Amygdala (tissue), 56 donors: ENCODE measurements at regions not wholly inside any gene's neighbourhood (a gene's known extent, or its start where the extent isn't known, plus 50 kb on each side); places are given as distances from the start of the nearest gene placed in this dataset.

Source experiments
- DNase-seq, 56 donors: peaks; one replicate each; lab custom pipeline; 2025; lab: John Stamatoyannopoulos, UW

GRCh38 chr2:41933585-41934320 is 114.1 kb upstream of the PKDCC start:
- no peak for DNase-seq

- DNase-seq: no peak
Observed at GRCh38 chr2:41934329-41934958, 113.4 kb upstream of the PKDCC start.

- no peak for DNase-seq
Observed at GRCh38 chr2:41935002-41935401, 112.8 kb upstream of the PKDCC start.

GRCh38 chr2:41935825-41936224 is 112.0 kb upstream of the PKDCC start:
- no peak for DNase-seq

GRCh38 chr2:41936771-41937463 is 110.9 kb upstream of the PKDCC start:
- DNase-seq: no peak

- DNase-seq: no peak
Observed at GRCh38 chr2:41937464-41937906, 110.3 kb upstream of the PKDCC start.

- no peak for DNase-seq
Observed at GRCh38 chr2:41937921-41938708, 109.7 kb upstream of the PKDCC start.

GRCh38 chr2:41940060-41940744 is 107.6 kb upstream of the PKDCC start:
- DNase-seq: no peak

- DNase-seq: no peak
Observed at GRCh38 chr2:41940745-41941063, 107.1 kb upstream of the PKDCC start.

- DNase-seq: no peak
Observed at GRCh38 chr2:41941831-41942230, 106.0 kb upstream of the PKDCC start.

- DNase-seq: no peak
Observed at GRCh38 chr2:41942278-41942677, 105.5 kb upstream of the PKDCC start.

- DNase-seq: no peak
Observed at GRCh38 chr2:41943159-41943558, 104.7 kb upstream of the PKDCC start.

GRCh38 chr2:41944220-41944880 is 103.5 kb upstream of the PKDCC start:
- no peak for DNase-seq

GRCh38 chr2:41947701-41948396 is 100.0 kb upstream of the PKDCC start:
- DNase-seq: no peak

- DNase-seq: no peak
Observed at GRCh38 chr2:41948397-41948763, 99.4 kb upstream of the PKDCC start.

GRCh38 chr2:41949091-41949882 is 98.5 kb upstream of the PKDCC start:
- no peak for DNase-seq

- no peak for DNase-seq
Observed at GRCh38 chr2:41949883-41950665, 97.7 kb upstream of the PKDCC start.

- DNase-seq: no peak
Observed at GRCh38 chr2:41950666-41950960, 97.2 kb upstream of the PKDCC start.
